GM19351 (cell line): ENCODE measurements at regions not wholly inside any gene's neighbourhood (a gene's known extent, or its start where the extent isn't known, plus 50 kb on each side); places are given as distances from the start of the nearest gene placed in this dataset.
"Not testable (repeated sequence)": the region's sequence is repeated elsewhere in the genome, so short reads cannot be mapped to it uniquely, and the experiment has no call there.

Source experiments
- ATAC-seq: cut with Tn5 transposase; IDR thresholded peaks from one replicate; pipeline ENCODE4 v1.9.1; 2021; ENCODE audit warnings: mild to moderate bottlenecking, moderate library complexity; ENCODE audit not compliant: unreplicated experiment

DNA sequence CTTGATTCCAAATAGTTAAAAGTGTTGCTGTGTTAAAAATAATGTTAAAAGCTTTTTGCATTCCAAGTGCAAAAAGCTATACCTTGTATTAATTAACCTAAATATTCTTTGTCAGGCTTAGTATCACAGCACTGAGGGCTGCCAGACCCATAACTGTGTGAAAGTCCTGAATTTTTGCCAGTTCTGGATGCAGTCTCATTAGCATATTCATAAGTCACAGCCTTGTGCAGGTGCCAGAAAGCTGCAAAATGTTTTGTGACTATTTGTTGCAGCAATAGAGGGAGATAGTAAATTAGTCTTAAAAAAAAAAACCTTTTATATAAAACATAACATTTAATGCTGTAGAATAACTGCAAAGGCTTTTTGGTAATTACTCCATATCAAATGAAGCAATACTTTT, 56.6 kb downstream of the SLITRK1 start:
- no peak for ATAC-seq

DNA sequence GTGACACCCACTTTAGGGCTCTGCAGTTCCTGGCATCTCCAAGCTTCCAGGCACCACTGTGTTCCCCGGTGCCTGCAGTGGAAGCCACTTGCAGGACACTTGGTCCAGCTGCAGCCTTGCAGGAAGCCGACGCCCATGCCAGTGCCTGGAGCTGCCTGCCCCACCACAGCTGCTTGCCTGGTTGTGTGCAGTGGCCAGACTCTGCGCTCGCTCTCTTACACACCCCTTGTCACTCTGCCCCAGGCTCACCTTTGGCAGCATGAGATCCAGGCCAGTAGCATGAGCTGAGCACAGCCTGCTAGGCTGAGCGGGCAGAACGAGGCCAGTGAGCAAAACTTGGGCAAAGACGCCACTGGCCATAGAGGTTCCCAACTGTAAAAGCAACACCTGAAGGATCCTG, 57.7 kb downstream of the SLITRK1 start:
- ATAC-seq: no peak

DNA sequence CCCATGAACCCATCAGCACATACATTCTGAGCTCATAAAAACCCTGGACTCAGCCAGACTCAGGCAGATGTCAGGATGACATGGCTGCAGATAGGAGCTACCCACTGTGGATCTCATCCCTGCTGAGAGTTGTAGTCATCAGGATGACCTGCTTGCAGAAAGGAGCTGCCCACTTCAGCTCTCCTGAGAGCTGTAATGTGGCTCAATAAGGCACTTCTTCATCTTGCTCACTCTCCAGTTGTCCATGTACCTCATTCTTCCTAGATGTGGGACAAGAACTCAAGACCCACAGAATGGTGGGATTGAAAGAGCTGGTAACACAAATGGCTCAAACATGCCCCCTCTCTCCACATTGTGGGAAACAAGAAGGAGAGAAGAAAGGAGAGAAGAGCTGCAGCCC, 58.2 kb downstream of the SLITRK1 start:
- no peak for ATAC-seq

DNA sequence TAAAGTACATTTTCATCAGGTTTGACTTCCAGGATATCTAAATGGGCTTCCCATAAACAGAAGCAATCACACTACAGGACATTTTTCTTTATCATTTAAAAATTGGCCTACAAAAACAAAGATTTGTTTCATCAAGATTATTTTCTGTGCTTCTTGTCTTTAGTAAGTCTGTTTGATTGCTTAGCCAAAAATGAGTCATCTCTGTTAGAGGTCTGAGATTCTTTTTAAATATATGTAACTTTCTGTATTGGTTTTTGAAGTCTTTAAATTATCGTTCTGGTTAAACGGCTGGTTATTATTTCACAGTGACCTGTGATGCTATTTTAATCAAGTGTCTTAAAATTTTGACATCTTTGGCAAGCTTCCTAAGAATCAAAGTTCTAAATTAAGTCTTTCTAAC, 62.7 kb downstream of the SLITRK1 start:
- ATAC-seq: no peak

DNA sequence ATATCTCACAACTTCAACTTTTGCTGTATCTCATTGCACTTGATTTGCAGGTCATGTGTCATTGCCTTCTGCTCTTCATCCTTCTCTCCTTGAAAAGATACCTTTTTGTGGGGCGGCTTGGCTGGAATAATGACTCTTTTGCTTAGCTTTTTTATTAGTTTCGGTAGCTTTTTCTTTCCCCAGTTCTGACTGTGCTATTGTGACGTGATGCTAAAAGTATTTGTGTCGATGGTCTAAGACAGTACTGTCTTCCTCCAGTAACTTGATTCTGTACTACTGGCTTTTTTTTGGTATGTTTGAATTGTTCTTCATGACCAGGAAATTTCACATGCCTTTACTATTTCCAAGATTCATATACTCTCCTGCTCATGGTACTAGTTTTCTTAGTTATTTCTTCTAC, 63.1 kb downstream of the SLITRK1 start:
- no peak for ATAC-seq

DNA sequence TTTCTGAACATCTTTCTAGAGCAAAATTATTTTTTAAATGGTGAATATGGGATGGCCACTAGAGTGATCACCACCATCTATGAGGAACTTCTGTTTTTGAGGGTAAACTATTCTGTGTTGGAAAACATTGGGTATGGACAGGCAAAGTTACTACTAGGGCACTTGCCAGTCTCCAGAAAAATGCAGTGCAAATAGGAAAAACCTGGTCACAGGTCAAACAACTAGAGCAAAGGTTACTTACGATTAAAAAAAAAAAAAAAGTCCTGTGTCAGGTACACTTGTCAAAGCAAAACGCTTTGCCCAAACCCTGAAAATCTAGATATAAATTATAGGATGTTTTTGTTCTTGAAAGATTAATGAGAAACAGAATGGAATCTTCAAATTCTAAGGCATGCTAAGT, 66.2 kb downstream of the SLITRK1 start:
- ATAC-seq: no peak

DNA sequence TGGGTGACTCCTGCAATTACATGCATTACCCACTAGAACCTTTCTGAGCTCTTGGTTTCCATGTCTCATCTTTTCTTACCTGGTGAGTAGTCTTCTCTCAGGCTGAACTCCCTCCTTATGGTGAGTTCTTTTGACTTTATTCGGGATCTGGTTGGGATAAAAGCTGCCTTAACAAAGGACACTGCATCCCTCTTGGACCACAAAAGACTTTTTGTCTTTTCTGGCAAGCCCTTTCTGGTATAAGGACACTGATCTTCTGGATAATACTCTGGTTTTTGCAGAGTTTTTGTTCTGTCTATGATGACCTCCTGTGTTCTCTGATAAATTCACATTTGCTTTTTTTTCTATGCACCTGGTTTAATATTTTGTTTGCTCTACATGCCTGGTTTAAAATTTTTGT, 66.7 kb downstream of the SLITRK1 start:
- no peak for ATAC-seq

DNA sequence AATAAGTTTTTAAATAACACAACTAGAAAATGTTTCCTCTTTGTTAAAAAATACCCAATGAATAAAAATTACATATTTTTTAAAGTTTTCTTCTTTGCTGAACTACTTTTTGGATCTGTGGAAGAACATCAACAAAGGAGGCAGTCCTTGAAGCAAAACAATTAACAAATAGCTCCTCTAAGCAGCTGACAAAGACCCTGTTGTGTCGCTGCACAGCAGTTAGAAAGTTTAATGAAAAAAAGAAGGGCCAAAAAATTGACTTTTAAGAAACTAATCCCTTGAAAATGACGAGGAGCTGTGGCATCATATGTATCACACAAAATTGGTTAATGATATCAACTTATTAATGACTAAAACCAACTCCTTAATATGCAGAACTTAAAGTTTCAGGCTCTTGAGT, 72.1 kb downstream of the SLITRK1 start:
- ATAC-seq: no peak

DNA sequence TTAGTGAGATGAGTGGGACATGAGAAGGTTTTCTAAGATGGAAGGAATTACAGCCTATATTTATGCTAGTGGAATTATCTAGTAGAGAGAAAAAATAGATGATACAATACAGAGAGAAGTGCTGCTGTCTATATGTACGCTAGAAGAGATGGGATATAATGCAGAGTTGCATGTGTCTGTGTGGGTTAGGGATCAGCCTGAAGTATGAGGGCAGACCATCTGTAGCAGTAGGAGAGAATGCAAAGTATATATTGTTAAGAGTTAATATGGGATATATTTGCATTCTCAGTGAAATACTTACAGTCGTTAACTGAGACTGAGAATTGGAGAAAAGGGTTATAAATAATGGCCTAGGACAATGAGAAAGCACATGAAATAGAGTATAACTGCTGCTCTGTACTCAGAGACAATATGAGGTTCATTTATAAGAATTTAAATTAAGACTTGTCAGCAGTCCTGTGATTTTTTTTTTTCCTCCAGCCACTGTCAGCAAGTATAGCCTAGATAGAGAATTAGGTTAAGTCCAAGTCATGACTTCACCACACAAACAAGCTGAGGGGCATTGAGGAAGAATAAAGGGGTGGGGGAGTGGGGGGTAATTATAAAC, 77.8 kb downstream of the SLITRK1 start:
- no peak for ATAC-seq

DNA sequence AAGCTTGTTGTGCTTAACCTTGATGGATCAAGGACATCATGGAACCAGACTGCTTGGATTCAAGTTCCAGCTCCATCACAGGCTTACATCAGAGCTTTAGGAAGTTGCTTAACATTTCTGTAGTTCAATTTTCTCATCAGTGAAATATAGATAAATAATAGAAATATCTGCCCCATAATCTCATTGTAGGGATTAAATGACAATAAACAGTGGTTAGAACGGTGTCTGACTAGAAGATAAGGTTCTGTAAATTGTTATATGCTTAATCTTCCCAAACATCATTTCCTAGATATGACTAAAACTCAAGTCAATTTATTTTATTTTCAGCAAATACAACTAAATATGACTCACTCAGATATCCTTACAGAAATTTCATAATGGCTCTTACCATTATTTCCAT, 83.5 kb downstream of the SLITRK1 start:
- no peak for ATAC-seq

DNA sequence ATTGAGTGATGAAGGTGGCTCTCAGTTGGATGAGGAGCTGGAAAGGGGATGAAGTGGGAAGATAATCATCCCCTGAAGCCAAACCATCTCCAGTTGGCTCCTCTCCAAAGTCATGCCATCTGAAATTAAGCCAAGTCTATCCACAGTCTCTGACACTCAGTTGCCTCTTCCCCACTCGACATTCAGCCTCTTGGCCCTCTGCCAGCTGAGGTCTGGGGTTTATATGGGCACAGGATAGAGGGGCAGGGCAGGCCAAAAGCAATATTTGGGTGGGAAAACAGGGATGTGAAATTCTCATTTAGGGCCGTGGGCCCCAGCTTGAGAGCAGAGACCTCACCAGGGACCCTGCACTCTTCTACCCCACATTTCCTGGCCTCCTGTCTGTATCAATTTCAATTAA, 85.9 kb downstream of the SLITRK1 start:
- ATAC-seq: no peak

DNA sequence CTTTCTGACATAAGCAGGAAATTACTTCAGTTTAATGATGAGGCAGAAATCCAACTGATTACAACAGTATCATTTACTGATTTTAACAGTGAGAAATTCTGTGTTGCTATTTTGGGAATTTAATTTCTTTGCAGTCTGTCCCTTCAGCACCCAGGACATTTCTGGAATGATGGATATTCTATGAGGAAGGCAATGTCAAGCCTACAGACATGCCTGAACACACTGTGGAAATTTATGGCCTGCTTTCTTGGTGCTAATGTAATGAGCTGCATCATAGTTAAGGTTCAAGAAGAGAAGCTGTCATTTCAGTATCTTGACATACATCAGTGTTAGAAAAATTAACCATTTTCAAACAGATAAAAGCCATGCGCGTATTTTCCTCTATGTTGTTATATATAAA, 87.7 kb downstream of the SLITRK1 start:
- no peak for ATAC-seq

DNA sequence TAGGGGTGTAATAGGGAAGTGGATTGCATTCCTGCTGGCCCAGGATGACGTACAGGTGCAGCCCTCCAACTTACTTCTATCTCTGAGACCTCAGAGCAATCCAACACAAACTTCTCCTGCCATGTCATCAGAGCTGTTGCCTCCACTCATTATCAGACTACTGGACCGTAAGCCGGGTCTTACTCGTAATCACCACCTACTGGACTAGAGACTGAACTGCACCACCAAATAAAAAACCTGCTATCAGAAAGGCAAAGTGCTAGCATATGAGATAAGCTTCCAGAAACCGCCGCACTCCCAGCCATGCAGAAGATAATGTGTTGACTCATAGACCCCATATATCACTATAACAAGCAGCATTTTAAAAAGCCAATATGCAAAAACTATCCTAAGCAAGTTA, 102.0 kb downstream of the SLITRK1 start:
- ATAC-seq: peak; percentile 57

DNA sequence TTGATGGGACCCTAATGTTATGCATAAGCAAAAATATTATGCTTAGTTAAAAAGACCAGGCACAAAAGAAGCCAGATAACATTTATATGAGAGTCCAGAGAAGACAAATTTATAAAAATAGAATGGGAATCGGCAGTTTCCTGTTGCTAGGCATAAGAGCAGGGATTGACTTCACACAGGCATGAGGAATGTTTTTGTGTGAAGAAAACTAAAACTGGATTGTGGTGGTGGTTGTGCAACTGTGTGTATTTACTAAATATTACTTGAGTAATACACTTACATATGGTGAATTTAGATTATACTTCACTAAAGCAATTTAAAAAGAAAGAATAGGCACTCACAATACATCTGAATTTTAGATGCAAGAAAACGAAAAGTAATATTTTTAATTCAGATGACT, 108.3 kb downstream of the SLITRK1 start:
- ATAC-seq: no peak

DNA sequence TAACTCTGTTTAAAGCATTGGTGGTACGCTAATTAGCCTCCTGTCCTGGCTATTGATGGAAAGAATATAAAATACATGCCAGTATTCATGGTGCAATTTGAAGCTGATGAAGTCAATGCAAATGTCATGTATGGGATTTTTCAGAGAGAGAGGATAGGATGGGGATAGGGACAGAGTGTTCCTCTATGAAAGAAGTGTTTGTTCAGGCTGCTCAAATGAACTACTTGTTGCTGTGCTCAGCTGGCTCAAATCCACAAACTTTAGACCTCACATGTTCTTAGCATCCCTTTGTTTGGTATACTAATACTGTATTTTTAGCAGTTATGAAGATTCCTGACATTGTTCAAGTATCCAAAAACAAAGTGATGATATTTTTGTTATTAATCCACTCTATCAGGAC, 116.5 kb downstream of the SLITRK1 start:
- ATAC-seq: no peak

DNA sequence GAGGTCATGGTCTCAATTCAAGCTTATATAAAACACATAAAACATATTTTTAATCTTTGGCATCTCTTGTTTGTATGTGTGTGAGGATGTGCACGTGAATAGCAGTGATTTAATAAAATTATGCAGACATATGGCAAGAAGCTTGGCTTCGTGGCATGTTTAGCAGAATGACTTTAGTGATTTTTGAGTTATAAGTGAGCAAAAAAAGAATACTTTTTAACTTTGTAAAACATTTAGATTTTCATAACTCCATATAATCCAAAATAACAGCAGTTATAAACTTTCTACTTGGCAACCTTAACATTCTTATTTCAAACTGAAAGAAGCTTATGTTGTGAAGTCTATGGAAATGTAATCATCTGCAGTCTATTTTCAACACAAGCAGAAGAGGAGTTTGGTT, 120.6 kb downstream of the SLITRK1 start:
- no peak for ATAC-seq

DNA sequence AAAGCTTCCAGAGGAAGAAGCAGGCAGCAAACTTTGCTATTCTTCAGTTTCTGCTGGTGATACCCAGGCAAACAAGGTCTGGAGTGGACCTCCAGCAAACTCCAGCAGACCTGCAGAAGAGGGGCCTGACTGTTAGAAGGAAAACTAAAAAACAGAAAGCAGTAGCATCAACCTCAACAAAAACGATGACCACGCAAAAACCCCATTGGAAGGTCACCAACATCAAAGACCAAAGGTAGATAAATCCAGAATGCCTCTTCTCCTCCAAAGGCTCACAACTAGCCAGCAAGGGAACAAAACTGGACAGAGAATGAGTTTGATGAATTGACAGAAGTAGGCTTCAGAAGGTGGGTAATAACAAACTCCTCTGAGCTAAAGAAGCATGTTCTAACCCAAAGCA, 127.1 kb downstream of the SLITRK1 start:
- ATAC-seq: not testable (repeated sequence)

DNA sequence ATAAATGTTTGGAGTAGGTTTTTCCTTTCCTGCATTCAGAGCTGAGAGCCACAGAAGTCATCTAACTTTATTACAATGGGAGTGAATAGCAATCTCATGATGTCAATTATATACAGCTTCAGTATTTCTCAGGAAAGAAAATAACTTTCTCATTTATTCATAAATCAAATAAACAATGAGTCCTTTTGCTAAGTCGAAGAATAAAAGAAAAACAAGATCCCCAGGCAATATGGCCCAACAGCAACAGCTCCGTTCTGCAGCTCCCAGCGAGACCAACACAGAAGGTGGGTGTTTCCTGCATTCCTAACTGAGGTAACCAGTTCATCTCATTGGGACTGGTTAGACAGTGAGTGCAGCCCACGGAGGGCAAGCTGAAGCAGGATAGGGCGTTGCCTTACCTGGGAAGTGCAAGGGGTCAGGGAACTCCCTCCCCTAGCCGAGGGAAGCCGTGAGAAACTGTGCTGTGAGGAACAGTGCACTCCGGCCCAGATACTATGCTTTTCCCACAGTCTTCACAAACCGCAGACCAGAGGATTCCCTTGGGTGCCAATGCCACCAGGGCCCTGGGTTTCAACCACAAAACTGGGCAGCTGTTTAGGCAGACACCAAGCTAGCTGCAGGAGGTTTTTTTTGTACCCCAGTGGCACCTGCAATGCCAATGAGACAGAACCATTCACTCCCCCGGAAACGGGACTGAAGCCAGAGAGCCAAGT, 128.2 kb downstream of the SLITRK1 start:
- ATAC-seq: no peak

DNA sequence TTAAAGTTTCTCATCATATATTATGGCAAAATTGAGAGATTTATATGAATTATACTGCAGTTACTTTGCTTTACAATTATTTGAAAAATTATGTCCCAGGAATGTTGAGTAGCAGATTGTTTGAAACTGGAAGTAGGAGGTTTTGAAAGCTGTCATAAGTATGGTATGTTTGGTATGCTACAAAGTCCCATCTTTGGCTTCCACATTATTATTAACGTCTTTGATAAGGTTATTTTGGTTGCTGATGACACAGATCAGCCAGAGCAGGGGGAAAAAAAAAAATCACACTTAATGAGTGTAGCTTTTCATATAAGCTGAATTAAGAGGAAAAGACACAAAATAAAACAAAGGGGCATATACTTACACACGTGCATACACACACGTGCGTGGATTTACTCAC, 130.1 kb downstream of the SLITRK1 start:
- ATAC-seq: no peak

DNA sequence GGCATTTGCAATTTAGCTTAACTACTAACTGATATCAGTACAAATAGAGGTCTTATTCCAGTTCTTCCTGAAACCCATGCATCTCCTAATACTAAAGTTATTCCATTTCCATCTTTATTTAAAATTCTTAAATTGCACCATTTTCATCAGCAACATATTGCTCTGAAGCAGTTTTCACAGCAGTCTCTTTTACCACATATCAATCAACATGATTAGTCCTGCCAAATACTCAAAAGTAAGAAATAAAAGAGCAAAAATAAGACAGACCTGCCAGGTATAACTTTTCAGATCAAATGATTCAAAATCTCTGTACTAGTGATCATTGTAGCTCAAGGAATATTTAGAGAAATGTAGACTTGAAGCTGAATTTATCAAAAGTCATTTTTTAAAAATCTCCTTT, 141.7 kb downstream of the SLITRK1 start:
- no peak for ATAC-seq

DNA sequence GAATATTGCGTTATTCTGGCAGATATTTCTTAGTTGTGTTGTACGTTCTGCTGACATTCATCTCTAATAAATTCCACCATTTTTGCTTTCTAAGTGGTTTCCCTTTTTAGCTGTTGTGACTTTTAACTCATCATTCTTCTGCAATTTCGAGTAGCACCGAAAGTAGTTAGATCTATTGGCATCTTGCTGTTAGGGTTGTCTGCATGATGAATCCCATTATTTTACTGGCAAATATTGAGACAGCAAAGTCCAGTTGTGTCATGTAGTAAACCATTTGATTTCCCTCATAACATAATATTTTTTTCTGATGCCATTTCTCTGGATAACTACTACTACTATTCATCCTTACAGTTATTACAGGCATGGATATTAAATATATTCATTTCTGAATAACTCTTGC, 143.9 kb downstream of the SLITRK1 start:
- ATAC-seq: no peak

DNA sequence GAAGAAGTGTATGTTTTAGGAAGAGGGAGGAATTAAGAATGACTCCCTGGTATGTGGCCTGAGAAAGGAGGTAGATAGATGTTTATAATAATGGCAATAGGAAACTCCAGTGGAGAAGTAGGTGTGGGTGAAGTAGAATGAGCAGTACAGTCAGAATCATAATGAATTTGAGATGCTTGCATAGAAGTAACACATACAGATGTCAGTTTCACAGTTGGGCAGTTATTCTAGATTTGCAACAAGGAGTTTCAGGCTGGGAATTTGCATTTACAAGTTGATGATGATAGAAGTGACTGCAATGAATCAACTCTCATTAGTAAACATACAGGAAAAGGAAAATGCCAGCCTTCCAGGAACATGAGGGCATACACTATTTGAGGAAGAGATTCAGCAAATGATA, 149.0 kb downstream of the SLITRK1 start:
- ATAC-seq: no peak

DNA sequence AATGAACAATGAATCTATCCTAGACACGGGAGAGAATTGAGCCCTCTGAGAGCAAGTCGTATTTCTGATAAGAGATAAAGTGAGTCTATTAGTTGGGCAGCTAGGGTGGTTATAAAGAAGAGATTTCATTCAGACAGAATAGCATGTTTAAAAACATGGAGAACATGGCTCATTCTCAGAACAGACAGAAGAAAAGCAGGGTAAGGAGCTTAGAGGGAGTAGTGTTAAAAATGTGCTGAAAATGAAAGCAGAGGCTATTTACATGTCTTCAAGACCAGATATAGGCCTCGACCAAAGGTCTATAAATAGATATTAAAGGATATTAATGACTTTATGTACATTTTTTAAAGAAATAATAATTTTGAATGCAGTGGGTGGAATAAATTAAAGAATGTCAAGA, 149.5 kb downstream of the SLITRK1 start:
- ATAC-seq: no peak
